ENCODE measurements at regions not wholly inside any gene's neighbourhood (a gene's known extent, or its start where the extent isn't known, plus 50 kb on each side); places are given as distances from the start of the nearest gene placed in this dataset.

GRCh38 chr7:69177461-69177861 is 420.8 kb upstream of the AUTS2 start:
- Histone ChIP-seq H3K36me3 (ENCODE audit: insufficient read depth, low read length) (no peaks in the 10 kb centered on the region), H3K9me2 (replicated peaks; ENCODE audit: low read depth, low read length) (no peaks in the 10 kb centered on the region), H3K9ac (ENCODE audit: low read depth, low read length, poor library complexity, severe bottlenecking) (no peak overlapping the region)

GRCh38 chr7:69177941-69178494 is 420.3 kb upstream of the AUTS2 start:
- Histone ChIP-seq H3F3A (ENCODE audit: low read depth) (no peaks in the 10 kb centered on the region), H3K4me1 (ENCODE audit: insufficient read depth, low read length, poor library complexity, severe bottlenecking) (no peaks in the 10 kb centered on the region), H3K36me3 (ENCODE audit: insufficient read depth, low read length) (no peaks in the 10 kb centered on the region), H3K79me2 (ENCODE audit: insufficient read depth, low read length) (no peaks in the 10 kb centered on the region), H3K9me3 (ENCODE audit: insufficient read depth, low read depth, low read length) (peaks cover 3% of the 10 kb centered on the region; the same call in 1 of the 2 replicates), H3K4me2 (ENCODE audit: low read depth, low read length, poor library complexity, severe bottlenecking) (no peak overlapping the region), H4K20me1 (ENCODE audit: insufficient read depth, low read length, poor library complexity, severe bottlenecking) (no peaks in the 10 kb centered on the region), H2AFZ (ENCODE audit: low read length) (no peak overlapping the region), H3K9me2 (replicated peaks; ENCODE audit: low read depth, low read length) (no peaks in the 10 kb centered on the region), H3K9ac (ENCODE audit: low read depth, low read length, poor library complexity, severe bottlenecking) (no peak overlapping the region), H3K4me3 (ENCODE audit: low read length, poor library complexity, severe bottlenecking) (no peak overlapping the region), H3K27me3 (ENCODE audit: insufficient read depth, low read length, poor library complexity, severe bottlenecking) (no peaks in the 10 kb centered on the region)
- TF ChIP-seq, protein P1, sequence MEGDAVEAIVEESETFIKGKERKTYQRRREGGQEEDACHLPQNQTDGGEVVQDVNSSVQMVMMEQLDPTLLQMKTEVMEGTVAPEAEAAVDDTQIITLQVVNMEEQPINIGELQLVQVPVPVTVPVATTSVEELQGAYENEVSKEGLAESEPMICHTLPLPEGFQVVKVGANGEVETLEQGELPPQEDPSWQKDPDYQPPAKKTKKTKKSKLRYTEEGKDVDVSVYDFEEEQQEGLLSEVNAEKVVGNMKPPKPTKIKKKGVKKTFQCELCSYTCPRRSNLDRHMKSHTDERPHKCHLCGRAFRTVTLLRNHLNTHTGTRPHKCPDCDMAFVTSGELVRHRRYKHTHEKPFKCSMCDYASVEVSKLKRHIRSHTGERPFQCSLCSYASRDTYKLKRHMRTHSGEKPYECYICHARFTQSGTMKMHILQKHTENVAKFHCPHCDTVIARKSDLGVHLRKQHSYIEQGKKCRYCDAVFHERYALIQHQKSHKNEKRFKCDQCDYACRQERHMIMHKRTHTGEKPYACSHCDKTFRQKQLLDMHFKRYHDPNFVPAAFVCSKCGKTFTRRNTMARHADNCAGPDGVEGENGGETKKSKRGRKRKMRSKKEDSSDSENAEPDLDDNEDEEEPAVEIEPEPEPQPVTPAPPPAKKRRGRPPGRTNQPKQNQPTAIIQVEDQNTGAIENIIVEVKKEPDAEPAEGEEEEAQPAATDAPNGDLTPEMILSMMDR (conservative IDR thresholded peaks at IDR 0.05; ENCODE audit: low read length) = no peak
- TF ChIP-seq EZH2phosphoT487 (IDR thresholded peaks at IDR 0.05; ENCODE audit: borderline replicate concordance) = no peak

More at GRCh38 chr7:69177461-69177861, 420.8 kb upstream of the AUTS2 start:
- TF ChIP-seq, protein P1 (conservative IDR thresholded peaks at IDR 0.05; ENCODE audit: low read length) = no peak
- TF ChIP-seq EZH2phosphoT487 (IDR thresholded peaks at IDR 0.05; ENCODE audit: borderline replicate concordance) = no peak
- H3K79me2 ChIP-seq (ENCODE audit: insufficient read depth, low read length) = no peaks in the 10 kb centered on the region
- H3K4me1 ChIP-seq (ENCODE audit: insufficient read depth, low read length, poor library complexity, severe bottlenecking) = no peaks in the 10 kb centered on the region
- H3K9me3 ChIP-seq (ENCODE audit: insufficient read depth, low read depth, low read length) = peaks cover 3% of the 10 kb centered on the region; the same call in 1 of the 2 replicates
- H3F3A ChIP-seq (ENCODE audit: low read depth) = no peaks in the 10 kb centered on the region
- no peak overlapping the region for H2AFZ ChIP-seq (ENCODE audit: low read length)
- no peaks in the 10 kb centered on the region for H4K20me1 ChIP-seq (ENCODE audit: insufficient read depth, low read length, poor library complexity, severe bottlenecking)
- no peak overlapping the region for H3K4me2 ChIP-seq (ENCODE audit: low read depth, low read length, poor library complexity, severe bottlenecking)
- no peak overlapping the region for H3K4me3 ChIP-seq (ENCODE audit: low read length, poor library complexity, severe bottlenecking)
- no peaks in the 10 kb centered on the region for H3K27me3 ChIP-seq (ENCODE audit: insufficient read depth, low read length, poor library complexity, severe bottlenecking)

DNA sequence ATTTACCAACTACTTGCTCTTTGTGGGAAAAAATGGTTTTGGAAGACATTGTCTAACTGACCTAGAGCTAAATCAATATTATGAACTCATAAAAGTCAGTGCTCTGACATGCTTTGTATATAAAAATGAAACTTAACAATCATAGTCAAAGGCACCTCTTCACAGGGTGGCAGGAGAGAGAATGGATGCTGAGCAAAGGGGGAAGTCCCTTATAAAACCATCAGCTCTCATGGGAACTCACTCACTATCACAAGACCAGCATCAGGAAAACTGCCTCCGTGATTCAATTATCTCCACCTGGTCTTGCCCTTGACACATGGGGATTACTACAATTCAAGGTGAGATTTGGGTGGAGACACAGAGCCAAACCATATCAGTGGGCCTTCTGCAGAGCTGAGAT is 417.6 kb upstream of the AUTS2 start:
- H4K20me1 ChIP-seq (ENCODE audit: insufficient read depth, low read length, poor library complexity, severe bottlenecking) = no peaks in the 10 kb centered on the region
- H3F3A ChIP-seq (ENCODE audit: low read depth) = no peaks in the 10 kb centered on the region
- no peaks in the 10 kb centered on the region for H3K27me3 ChIP-seq (ENCODE audit: insufficient read depth, low read length, poor library complexity, severe bottlenecking)
- H3K9ac ChIP-seq (ENCODE audit: low read depth, low read length, poor library complexity, severe bottlenecking) = no peak overlapping the region
- no peaks in the 10 kb centered on the region for H3K4me1 ChIP-seq (ENCODE audit: insufficient read depth, low read length, poor library complexity, severe bottlenecking)
- no peak overlapping the region for H3K4me3 ChIP-seq (ENCODE audit: low read length, poor library complexity, severe bottlenecking)
- TF ChIP-seq EZH2phosphoT487 (IDR thresholded peaks at IDR 0.05; ENCODE audit: borderline replicate concordance) = no peak
- TF ChIP-seq, protein P1 (conservative IDR thresholded peaks at IDR 0.05; ENCODE audit: low read length) = no peak
- no peak overlapping the region for H2AFZ ChIP-seq (ENCODE audit: low read length)
- no peaks in the 10 kb centered on the region for H3K36me3 ChIP-seq (ENCODE audit: insufficient read depth, low read length)
- no peaks in the 10 kb centered on the region; the same call in 1 of the 2 replicates for H3K9me3 ChIP-seq (ENCODE audit: insufficient read depth, low read depth, low read length)
- H3K4me2 ChIP-seq (ENCODE audit: low read depth, low read length, poor library complexity, severe bottlenecking) = no peak overlapping the region
- H3K9me2 ChIP-seq (replicated peaks; ENCODE audit: low read depth, low read length) = no peaks in the 10 kb centered on the region
- no peaks in the 10 kb centered on the region for H3K79me2 ChIP-seq (ENCODE audit: insufficient read depth, low read length)
